ENCODE measurements at regions not wholly inside any gene's neighbourhood (a gene's known extent, or its start where the extent isn't known, plus 50 kb on each side); places are given as distances from the start of the nearest gene placed in this dataset.

DNA sequence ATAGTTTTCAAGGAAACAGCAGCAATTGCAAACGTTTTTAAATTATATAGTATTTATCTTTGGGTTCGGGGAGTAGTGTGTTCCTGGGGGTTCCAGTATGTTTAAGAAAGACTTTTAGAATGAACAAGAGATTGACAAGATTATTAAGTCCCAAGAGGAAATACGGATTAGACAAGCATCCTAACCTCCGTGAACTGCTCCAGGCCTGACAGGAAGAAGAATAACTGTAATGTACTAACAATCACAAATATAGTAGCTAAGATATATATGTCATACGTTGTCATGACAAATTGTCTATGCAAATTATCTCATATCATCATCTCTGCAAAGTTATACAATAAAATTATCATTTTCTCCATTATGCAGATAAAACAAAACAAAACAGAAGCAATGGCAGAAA, 1397.2 kb downstream of the MRPL39 start:
- TF ChIP-seq, protein P1, sequence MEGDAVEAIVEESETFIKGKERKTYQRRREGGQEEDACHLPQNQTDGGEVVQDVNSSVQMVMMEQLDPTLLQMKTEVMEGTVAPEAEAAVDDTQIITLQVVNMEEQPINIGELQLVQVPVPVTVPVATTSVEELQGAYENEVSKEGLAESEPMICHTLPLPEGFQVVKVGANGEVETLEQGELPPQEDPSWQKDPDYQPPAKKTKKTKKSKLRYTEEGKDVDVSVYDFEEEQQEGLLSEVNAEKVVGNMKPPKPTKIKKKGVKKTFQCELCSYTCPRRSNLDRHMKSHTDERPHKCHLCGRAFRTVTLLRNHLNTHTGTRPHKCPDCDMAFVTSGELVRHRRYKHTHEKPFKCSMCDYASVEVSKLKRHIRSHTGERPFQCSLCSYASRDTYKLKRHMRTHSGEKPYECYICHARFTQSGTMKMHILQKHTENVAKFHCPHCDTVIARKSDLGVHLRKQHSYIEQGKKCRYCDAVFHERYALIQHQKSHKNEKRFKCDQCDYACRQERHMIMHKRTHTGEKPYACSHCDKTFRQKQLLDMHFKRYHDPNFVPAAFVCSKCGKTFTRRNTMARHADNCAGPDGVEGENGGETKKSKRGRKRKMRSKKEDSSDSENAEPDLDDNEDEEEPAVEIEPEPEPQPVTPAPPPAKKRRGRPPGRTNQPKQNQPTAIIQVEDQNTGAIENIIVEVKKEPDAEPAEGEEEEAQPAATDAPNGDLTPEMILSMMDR (IDR thresholded peaks at IDR 0.05), result no peak
- no peak for TF ChIP-seq EZH2 (IDR thresholded peaks at IDR 0.05; ENCODE audit: borderline replicate concordance, insufficient read depth, low read depth, low read length, poor library complexity, severe bottlenecking)

Measured in B cell (primary cell).